Left renal cortex interstitium (tissue), 4 donors: ENCODE measurements at regions not wholly inside any gene's neighbourhood (a gene's known extent, or its start where the extent isn't known, plus 50 kb on each side); places are given as distances from the start of the nearest gene placed in this dataset.
A peak's percentile ranks its signal among the peaks of the same experiment; 100 is the strongest.

Source experiments
- DNase-seq, 4 donors: peaks; one replicate each; pipeline ENCODE4 v3.0.0-alpha.2; 2013; ENCODE audit warnings: low read depth in 4 of 4, low spot score in 2 of 4, missing footprints in 1 of 4

- no peak for DNase-seq
Observed at GRCh38 chr7:11895337-11895736, 63.3 kb upstream of the THSD7A start.

DNA sequence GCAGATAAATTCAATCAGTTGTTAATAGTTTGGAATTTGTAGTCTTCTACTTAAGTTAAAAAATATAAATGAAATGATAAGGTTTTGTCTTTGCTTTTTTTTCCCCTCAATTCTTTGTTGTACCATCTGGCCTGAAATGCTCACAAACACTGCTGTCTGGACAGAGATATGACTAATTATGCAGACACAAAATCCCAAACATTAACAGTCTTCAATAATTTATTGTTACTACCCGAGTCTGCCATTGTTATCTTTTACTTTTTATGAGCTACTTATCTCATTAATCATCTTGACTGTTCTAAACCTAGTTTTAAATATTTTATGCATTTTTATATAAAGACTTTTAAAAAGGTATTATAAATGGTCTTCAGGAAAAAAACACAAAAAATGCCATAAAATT, 64.7 kb upstream of the THSD7A start:
- DNase-seq, result no peak

GRCh38 chr7:11899247-11899646, 67.2 kb upstream of the THSD7A start:
- no peak for DNase-seq

- no peak for DNase-seq
Observed at GRCh38 chr7:11910253-11910652, 78.3 kb upstream of the THSD7A start.

DNA sequence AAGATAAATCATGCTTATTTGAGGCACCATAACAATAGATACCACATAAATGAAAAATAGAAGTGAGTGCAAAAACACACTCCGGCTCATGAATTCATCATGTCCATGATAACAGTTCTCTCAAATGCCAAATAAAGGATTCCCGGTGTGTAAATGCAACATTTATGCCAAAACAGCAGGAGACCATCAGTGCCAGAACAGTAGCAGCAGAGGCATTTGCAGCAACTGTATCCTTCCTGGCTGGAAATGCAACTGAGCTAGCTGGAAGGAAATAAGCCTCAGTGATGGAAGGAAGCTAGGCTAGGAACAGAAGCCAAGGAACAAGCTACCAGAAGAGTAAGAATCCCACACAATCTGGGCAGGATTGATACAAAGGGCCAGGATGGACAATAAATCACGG, 79.9 kb upstream of the THSD7A start:
- DNase-seq, result no peak

GRCh38 chr7:11914645-11915044, 82.6 kb upstream of the THSD7A start:
- no peak for DNase-seq

DNA sequence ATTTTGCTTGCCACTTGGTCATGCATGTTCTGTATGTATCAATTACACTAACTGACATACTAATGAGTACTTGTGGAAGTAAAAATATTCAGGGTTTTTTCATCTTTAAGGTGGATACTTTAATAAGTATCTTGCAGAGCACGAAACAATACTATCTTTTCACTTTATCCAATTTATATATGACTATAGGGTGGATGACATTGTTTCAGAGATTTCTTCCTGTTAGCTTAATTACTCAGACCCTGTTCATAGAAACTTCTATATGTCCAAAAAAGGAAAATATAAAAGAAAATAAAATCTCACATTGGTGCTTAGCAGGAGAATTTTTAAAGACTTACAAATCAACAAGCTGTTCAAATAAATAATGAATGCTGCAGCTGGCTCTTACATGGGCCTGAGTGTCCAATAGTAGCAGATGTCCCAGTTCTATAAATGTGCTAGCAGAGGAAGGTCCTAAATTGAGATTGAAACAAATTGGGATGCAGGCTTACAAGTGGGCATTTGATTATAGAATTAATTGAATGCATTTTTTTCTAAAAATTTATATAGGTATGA, 91.5 kb upstream of the THSD7A start:
- no peak for DNase-seq

- DNase-seq, result peak in 1 of 4 donors; percentile 7
Observed at GRCh38 chr7:11931307-11931706, 99.3 kb upstream of the THSD7A start.

DNA sequence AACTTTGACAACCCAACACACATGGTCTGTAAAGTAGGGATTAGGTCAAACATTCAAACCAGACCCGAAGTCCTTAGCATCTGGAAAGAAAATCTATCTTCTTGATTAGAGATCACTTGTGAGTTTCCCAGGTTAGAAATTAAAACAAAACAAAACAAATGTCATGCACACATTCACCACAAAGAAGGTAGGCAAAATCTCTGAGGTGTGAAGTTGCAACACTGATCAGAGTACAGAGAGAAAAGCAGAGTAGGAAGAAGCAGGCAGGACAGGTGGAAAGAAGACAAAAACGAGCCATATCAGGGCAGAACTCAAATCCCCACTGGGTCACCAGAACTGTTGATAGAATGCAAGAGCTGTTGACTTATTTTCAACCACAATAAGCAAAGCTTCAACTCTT, 102.8 kb upstream of the THSD7A start:
- no peak for DNase-seq

DNA sequence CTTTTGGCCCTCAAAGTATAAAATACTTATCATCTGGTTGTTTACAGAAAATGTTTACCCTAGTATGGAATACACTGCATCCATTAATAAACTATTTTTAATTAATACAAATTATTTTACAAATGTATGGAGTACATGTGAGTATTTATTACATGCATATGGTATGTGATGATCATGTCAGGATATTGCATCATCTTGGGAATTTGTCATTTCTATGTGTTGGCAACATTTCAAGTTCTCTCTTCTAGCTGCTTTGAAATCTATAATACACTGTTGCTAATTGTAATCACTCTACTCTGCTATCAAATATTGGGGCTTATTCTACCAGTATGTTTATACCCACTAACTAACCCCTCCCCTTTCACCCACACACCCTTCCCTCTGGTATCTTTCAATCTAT, 103.9 kb upstream of the THSD7A start:
- DNase-seq, result no peak

GRCh38 chr7:11946794-11947193, 114.8 kb upstream of the THSD7A start:
- DNase-seq, result no peak

- no peak for DNase-seq
Observed at GRCh38 chr7:11950281-11950680, 118.3 kb upstream of the THSD7A start.

- DNase-seq, result no peak
Observed at GRCh38 chr7:11950942-11951341, 118.9 kb upstream of the THSD7A start.

DNA sequence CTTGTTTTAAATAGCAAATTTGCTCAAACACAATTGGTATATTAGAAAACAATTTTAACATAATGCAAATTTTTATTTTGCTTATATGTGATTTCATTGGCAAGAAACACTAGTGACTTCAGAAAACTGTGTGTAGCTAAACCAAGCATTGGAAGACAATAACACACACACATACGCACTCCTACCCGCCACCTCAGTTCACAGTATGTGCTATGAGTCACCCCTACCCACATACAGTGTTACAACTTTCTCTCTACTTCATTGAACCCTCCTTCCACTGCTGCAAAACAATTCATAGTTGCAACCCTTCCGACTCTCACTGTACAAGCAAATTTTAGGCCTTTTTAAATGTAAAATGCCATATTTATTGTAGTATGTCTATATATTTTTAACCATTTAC, 119.9 kb upstream of the THSD7A start:
- DNase-seq, result no peak

DNA sequence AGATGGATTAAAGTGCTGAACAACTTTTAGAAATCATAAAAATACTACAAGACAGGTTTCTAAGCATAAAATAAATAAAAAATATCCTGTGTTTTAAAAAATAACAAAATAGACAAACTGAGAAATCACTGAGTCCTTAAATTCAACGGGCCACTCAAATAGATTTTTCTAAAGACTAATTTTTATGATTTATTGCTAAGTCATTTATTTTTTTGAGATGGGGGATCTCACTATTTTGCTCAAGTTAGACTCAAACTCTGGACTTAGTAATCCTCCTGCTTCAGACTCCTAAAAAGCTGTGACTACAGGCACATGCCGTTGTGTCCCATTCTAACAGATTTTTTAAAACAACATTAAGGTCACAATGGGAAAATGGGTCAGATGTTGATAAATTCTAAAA, 121.0 kb upstream of the THSD7A start:
- DNase-seq, result no peak

GRCh38 chr7:11956991-11957390, 125.0 kb upstream of the THSD7A start:
- DNase-seq, result no peak

GRCh38 chr7:11957956-11958355, 126.0 kb upstream of the THSD7A start:
- DNase-seq, result no peak

- DNase-seq, result no peak
Observed at GRCh38 chr7:11959121-11959520, 127.1 kb upstream of the THSD7A start.

DNA sequence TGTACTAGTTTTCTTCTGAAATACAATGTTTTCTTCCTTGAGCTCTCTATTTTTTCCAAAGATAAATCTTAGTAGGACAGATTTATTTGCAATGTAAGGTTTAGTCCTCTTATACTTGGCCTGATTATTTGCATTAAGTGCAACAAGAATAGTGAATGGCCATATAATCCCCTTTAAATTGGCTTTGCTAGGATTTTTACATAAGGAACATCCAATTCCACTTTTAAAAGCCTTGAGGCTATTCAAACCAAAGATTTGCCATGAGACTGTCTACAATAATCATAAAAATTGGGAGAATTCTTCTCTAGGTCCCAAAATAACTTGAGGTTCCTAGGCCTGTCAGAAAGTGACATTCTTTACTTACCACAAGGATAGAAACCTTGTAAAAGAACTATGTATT, 128.6 kb upstream of the THSD7A start:
- DNase-seq, result no peak

GRCh38 chr7:11969643-11970042, 137.6 kb upstream of the THSD7A start:
- DNase-seq, result no peak

DNA sequence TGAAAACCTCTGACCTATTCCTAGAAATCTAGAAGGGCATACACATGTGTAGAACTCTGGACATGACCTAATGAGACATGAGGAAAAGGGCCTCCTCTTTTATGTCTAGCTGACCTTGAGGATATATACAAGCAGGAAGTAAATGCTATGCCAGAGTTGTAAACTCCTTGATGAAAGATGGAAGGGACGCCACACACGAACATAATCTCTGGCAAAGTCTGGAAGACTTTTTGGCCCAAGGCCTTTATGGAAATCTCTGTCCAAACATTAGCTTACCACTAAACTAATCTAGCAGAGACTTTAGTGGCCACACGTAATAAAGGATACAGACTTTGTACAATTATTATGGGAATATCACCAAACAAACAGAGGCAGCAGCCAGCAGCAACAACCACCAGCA, 138.1 kb upstream of the THSD7A start:
- no peak for DNase-seq

DNA sequence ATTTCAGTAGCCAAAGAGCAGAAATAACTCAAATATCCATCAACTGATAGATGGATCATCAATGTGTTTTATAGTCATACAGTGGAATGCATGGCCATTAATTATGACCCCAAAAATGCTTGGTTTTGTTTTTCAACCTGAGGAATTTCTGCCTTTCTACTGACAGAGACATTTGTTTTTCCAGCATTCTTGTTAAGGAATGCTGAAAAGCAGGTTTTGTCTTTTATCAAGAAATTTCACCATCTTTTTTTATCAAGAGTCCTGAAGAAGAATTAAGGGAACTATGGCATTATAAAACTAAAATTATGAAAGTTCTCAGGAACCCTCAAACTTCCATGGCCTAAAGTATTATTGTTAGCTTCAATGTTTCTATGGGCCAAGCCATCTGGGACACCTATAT, 153.4 kb upstream of the THSD7A start:
- no peak for DNase-seq

DNA sequence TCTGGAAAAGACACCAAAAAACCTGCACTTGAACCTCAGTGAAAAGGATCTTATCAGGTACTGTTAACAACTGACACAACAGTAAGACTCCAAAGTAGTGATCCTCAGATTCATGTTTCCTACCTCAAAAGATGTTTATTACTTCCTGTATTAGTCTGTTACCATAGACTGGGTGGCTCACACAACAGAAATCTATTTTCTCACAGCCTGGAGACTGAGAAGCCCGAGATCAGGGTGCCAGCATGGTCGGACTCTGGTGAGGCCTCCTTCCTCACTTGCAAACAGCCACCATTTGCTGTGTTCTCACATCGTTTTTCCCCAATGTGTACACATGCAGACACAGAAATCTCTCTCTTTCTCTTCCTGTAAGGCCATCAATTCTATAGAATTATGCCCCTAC, 154.0 kb upstream of the THSD7A start:
- DNase-seq, result no peak

GRCh38 chr7:11988186-11988585, 156.2 kb upstream of the THSD7A start:
- no peak for DNase-seq
